NCI-H526 treated with DMSO at 0.1 percent for 48 hours (cell line): ENCODE measurements at regions not wholly inside any gene's neighbourhood (a gene's known extent, or its start where the extent isn't known, plus 50 kb on each side); places are given as distances from the start of the nearest gene placed in this dataset.
"Not testable (repeated sequence)": the region's sequence is repeated elsewhere in the genome, so short reads cannot be mapped to it uniquely, and the experiment has no call there.

Source experiments
- DNase-seq: peaks from one replicate; lab custom pipeline; 2025; lab: John Stamatoyannopoulos, UW

GRCh38 chr12:3367750-3368444, 123.1 kb upstream of the PRMT8 start:
- no peak for DNase-seq

GRCh38 chr12:3371018-3371417, 120.0 kb upstream of the PRMT8 start:
- DNase-seq = no peak

DNA sequence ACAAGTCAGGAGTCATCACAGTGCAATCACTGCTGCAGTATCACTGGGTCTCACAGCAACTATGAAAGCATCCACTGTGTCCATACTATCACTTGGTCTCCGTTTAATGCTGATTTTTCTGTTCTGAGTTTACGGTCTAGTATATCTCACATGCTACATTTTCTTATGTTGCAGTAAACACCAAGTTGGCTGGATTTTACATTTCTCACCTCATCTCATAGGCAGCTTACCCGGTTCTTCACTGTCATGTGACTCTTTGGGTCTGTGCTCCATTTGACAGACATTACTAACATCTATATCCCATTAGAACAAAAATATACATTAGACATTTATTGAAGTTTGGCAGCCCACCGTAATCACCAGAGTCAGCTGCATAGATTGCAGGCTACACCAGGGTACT, 115.7 kb upstream of the PRMT8 start:
- no peak for DNase-seq

- no peak for DNase-seq
Measured at GRCh38 chr12:3376779-3377455, 114.1 kb upstream of the PRMT8 start.

DNA sequence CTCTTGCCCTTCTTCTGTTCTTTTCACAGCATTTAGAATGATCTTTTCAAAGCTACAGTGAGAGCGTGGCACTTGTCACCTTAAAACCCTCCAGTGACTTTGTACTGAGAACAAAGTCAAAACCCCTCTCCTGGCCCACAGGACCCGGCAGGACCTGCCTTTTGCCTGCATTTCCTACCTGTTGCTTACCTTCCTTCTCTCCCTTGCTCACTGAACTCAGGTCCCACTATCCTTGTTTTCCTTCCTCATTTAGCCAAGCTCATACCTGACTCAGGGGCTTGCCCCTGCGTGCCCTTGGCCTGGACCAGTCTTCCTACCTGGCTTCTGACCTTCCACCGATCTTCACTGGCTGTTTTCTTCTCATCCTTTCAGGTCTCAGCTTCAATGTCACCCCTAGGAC, 112.3 kb upstream of the PRMT8 start:
- no peak for DNase-seq

- DNase-seq = no peak
Measured at GRCh38 chr12:3379079-3379478, 111.9 kb upstream of the PRMT8 start.

GRCh38 chr12:3380200-3381043, 110.6 kb upstream of the PRMT8 start:
- no peak for DNase-seq

- no peak for DNase-seq
Measured at GRCh38 chr12:3381059-3382047, 109.7 kb upstream of the PRMT8 start.

- DNase-seq = no peak
Measured at GRCh38 chr12:3389986-3390385, 101.0 kb upstream of the PRMT8 start.

DNA sequence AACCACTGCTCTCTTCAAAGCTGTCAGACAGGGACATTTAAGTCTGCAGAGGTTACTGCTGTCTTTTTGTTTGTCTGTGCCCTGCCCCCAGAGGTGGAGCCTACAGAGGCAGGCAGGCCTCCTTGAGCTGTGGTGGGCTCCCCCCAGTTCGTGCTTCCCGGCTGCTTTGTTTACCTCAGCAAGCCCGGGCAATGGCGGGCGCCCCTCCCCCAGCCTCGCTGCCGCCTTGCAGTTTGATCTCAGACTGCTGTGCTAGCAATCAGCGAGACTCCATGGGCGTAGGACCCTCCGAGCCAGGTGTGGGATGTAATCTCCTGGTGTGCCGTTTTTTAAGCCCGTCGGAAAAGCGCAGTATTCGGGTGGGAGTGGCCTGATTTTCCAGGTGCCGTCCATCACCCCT, 93.4 kb upstream of the PRMT8 start:
- not testable (repeated sequence) for DNase-seq

GRCh38 chr12:3398196-3398789, 92.7 kb upstream of the PRMT8 start:
- no peak for DNase-seq

- no peak for DNase-seq
Measured at GRCh38 chr12:3405821-3406220, 85.2 kb upstream of the PRMT8 start.

- DNase-seq = no peak
Measured at GRCh38 chr12:3407723-3408122, 83.3 kb upstream of the PRMT8 start.

GRCh38 chr12:3409662-3410061, 81.3 kb upstream of the PRMT8 start:
- no peak for DNase-seq

DNA sequence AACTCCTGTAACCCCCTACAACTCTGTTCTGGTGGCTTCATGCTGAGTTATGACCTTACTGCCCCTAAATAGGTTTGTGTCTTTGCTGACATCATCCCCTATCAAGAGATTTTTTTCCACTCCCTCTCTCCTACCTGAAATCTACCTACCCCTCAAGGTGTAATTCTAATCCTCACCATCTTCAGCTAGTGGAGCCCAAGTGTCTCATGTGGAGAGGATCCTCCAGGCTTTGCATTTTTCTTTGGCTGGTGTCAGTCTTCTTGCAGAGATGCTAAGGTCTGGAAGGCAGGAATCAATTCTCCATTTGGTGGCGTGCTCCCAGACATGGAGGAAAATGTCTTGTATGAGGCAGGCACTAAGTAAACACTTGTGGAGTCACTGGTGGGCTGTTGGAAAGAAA, 74.8 kb upstream of the PRMT8 start:
- no peak for DNase-seq

- no peak for DNase-seq
Measured at GRCh38 chr12:3416670-3417069, 74.3 kb upstream of the PRMT8 start.

GRCh38 chr12:3417113-3417512, 73.9 kb upstream of the PRMT8 start:
- DNase-seq = no peak

DNA sequence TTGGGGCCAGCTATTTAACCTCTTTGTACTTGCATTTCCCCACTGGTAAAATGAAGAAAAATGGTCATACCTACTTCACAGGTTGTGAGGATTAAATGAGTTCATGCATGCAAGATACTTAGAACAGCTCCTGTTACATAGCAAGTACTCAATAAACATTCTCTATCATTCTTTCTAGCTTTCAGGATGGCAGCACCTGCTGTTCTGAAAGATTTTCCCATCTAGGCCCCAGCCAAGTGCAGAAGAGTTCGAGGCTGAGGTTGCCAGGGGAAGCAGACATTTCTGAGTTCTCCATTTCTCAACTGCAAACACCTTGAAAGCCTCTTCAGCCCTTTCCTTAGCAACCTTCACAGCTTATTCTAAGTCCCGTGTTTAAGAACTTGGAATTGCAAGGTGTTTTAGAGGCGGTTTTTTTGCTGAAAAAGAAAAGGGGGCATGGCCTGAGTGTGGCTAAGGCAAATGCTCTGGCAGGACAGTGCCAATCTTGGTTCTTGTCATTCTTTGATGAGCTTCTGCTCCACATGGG, 73.0 kb upstream of the PRMT8 start:
- DNase-seq = no peak

DNA sequence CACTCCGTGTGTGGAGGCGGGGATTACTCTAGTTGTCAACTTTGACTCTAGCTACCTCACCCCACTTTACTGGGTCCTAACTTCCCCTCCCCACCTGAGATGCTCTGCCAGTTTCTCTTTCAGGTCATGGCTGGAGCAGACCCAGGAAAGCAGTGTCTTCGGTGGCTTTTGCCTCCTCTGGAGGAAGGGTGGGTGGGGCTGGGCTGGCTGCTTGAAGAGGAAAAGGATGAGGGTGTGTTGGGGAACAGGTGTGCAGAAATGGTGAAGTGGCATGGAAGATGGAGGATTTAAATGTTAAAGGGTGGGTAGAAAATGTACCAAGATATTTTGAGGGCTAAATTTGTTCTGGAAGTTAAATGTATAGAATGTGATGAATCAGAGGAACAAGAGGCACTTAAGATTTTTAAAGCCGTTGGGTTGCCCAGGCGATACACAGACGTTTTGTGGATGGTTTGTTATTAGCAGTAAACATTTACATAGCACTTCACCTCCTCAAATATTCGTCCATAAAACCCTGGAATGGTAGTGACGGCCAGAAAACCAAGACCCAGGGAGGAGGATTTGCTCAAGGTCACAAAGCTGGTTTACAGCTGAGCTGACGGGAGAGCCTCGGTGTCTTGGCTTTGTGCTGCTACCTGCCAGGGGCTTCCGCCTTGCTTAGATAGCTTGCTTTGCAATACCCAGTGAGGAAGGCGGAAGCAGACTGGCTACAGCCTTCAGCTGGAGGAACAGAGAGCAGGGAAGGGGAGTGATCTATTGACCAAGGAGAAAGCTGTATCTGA, 72.2 kb upstream of the PRMT8 start:
- no peak for DNase-seq

DNA sequence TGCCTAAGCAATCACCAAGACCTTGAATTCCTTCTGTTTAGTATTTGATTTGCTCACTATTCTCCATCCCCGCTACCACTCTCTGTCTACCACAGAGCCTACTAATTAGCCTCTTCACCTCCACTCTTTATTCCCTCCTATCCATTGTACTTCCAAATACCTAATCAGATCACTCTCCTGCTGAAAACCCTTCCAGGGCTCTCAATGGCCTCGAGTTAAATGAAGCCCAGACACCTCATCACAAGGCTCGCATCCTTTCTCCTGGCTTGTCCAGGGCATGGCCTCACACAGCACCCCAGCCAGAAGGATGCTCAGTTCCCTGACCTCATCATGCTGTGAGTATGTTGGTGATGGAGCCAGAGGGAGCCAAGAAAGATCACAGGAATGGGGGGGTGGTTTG, 71.4 kb upstream of the PRMT8 start:
- DNase-seq = no peak
